PFSK-1 (cell line): ENCODE measurements at regions not wholly inside any gene's neighbourhood (a gene's known extent, or its start where the extent isn't known, plus 50 kb on each side); places are given as distances from the start of the nearest gene placed in this dataset.

Source experiments
- POLR2AphosphoS5 ChIP-seq: IDR thresholded peaks from 2 replicates; pipeline ENCODE4 v1.6.1; 2012; ENCODE audit warnings: low read depth, mild to moderate bottlenecking, control low read depth, low read length, moderate library complexity
- REST ChIP-seq, 2 experiments: IDR thresholded peaks; 2 replicates each; pipeline versions ENCODE4 v1.6.1 to v1.8.0; 2011 to 2012; ENCODE audit warnings: low read depth in 2 of 2, low read length in 2 of 2, control low read depth in 1 of 2, inconsistent platforms in 1 of 2, mild to moderate bottlenecking in 1 of 2, moderate library complexity in 1 of 2; ENCODE audit not compliant: insufficient read depth in 1 of 2

- TF ChIP-seq REST (IDR thresholded peaks at IDR 0.05; ENCODE audit: insufficient read depth in 1 of 2, low read depth in 2 of 2, low read length in 2 of 2) (no peak), POLR2AphosphoS5 (no peak)
Observed at GRCh38 chr3:34267088-34267487, 468.7 kb downstream of the PDCD6IP start.
